Kidney epithelial cell (primary cell): ENCODE measurements at regions not wholly inside any gene's neighbourhood (a gene's known extent, or its start where the extent isn't known, plus 50 kb on each side); places are given as distances from the start of the nearest gene placed in this dataset.

Experiments
- DNase-seq: peaks from one replicate; pipeline ENCODE4 v3.0.0-alpha.2; 2010; ENCODE audit warnings: low read depth
- H3K27me3 ChIP-seq: 2 replicates; pipeline ENCODE4 v1.6.0; 2011; ENCODE audit warnings: low read length; ENCODE audit not compliant: control insufficient read depth, insufficient read depth
- H3K36me3 ChIP-seq: 2 replicates; pipeline ENCODE4 v1.5.1; 2011; ENCODE audit warnings: low read length; ENCODE audit not compliant: control insufficient read depth, insufficient read depth
- H3K4me3 ChIP-seq: 2 replicates; pipeline ENCODE4 v1.5.1; 2011; ENCODE audit warnings: low read depth, mild to moderate bottlenecking, control low read depth, low read length
- TF ChIP-seq, protein P1 (sequence below): IDR thresholded peaks from 2 replicates; pipeline ENCODE4 v1.5.1; 2011; ENCODE audit warnings: mild to moderate bottlenecking, moderate library complexity, low read length, control low read depth, inconsistent platforms; ENCODE audit not compliant: insufficient read depth, poor library complexity, severe bottlenecking

DNA sequence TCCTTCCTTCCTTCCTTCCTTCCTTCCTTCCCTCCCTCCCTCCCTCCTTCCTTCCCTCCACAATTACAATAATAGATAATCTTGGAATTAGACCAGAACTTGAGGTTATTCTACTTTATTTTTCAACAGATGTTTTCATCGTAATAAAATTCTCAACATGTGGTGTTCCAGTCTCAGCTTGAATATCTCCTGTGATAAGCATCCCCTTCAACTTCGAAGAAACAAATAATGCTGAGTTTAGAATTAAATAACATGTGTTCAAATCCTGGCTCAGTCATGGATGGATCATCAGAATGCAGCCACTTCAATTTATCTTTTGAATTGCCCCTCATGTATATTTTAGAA, 91.4 kb upstream of the PAPPA start:
- TF ChIP-seq, protein P1, sequence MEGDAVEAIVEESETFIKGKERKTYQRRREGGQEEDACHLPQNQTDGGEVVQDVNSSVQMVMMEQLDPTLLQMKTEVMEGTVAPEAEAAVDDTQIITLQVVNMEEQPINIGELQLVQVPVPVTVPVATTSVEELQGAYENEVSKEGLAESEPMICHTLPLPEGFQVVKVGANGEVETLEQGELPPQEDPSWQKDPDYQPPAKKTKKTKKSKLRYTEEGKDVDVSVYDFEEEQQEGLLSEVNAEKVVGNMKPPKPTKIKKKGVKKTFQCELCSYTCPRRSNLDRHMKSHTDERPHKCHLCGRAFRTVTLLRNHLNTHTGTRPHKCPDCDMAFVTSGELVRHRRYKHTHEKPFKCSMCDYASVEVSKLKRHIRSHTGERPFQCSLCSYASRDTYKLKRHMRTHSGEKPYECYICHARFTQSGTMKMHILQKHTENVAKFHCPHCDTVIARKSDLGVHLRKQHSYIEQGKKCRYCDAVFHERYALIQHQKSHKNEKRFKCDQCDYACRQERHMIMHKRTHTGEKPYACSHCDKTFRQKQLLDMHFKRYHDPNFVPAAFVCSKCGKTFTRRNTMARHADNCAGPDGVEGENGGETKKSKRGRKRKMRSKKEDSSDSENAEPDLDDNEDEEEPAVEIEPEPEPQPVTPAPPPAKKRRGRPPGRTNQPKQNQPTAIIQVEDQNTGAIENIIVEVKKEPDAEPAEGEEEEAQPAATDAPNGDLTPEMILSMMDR, result no peak
- Histone ChIP-seq H3K36me3 (no peaks in the 10 kb centered on the region), H3K27me3 (no peaks in the 10 kb centered on the region), H3K4me3 (no peak overlapping the region)
- no peak for DNase-seq

DNA sequence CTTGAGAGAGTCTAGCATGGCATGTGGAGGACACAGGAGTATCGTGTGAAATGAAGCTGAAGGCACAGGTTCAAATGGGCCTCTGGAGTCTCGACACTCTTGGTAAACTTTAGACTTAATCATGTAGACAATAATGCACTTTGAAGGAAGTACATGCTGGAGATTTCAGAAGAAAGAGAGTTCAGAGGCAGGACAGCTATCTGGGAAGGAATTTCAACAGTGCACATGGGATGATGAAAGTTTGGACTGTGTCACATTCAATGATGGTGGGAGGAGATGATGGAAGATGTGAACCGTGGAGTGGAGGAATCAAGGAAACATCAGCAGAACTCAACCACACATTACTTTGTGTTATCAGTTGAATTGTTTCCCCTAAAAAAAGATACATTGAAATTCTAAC, 88.6 kb upstream of the PAPPA start:
- no peak overlapping the region for H3K4me3 ChIP-seq
- no peak for DNase-seq
- H3K36me3 ChIP-seq, result no peaks in the 10 kb centered on the region
- TF ChIP-seq, protein P1, result no peak
- H3K27me3 ChIP-seq, result no peaks in the 10 kb centered on the region

DNA sequence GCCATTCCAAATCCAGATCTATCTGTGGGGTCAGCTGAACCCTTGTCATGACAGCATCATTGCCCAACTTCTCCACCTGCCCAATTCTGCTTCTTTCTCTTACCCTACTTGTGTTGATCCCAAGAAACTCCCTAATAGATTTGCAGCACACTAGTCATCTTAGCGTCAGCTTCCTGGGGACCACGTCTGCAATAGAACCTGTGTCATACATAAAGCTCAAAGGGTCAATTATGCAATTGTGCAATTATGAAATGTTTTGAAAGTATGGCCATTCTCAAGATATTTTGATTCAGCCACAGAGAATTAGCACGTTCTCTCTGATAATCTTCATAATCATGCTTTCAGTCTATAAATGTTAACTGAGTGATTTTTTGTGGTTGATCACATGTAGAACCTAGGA, 87.4 kb upstream of the PAPPA start:
- DNase-seq, result no peak
- Histone ChIP-seq H3K4me3 (no peak overlapping the region), H3K36me3 (no peaks in the 10 kb centered on the region), H3K27me3 (no peaks in the 10 kb centered on the region)
- TF ChIP-seq, protein P1, result no peak

DNA sequence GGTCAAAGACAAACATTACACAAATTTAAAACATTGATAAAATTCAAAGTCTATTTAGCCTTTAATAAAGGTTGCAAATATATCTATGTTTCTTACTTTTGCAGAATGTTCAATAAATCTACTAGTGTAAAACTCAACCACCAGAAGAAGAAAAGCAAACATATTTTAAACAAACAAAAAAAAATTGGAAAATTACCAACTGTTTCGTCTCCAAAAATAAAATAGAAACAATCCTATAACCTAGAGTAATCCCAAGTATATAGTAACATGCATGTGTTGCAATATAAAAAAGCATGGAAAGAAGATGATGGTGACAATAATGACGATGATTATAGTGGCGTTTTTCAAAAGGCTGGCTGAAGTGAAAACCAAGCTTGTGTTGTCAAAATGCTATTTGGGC, 86.0 kb upstream of the PAPPA start:
- Histone ChIP-seq H3K4me3 (no peak overlapping the region), H3K27me3 (no peaks in the 10 kb centered on the region), H3K36me3 (no peaks in the 10 kb centered on the region)
- TF ChIP-seq, protein P1, result no peak
- no peak for DNase-seq

DNA sequence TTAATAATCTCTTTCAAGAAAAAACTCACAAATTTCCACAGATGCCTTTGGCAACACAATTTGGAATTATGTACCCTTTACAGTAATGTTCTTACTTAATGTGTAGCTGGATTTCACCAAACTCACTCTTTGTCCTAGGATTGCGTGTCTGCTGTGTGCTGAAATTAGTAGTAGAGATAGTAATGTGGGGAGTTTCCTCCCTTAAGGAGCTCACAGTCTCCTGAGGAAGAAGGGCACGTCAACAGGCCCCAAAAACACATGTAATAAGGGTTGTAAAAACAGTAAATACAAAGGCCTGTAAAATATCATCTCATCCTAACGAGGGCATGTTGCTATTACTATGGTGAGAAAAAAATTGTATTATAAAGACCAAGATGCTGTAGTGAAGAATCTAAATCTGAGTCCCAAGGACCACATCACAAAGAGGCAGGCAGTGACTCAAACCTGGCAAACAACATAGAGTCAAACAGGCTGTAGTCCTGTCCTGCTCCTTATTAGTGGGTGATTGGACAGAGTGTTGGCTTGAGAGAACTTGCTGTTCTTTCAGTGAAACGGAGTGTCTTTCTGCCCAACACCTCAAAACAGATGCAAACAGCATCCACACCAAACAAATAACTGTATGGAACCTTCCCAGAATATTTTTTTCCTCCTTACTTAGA, 83.2 kb upstream of the PAPPA start:
- TF ChIP-seq, protein P1, result no peak
- H3K27me3 ChIP-seq, result no peaks in the 10 kb centered on the region
- no peak overlapping the region for H3K4me3 ChIP-seq
- no peak for DNase-seq
- no peaks in the 10 kb centered on the region for H3K36me3 ChIP-seq

DNA sequence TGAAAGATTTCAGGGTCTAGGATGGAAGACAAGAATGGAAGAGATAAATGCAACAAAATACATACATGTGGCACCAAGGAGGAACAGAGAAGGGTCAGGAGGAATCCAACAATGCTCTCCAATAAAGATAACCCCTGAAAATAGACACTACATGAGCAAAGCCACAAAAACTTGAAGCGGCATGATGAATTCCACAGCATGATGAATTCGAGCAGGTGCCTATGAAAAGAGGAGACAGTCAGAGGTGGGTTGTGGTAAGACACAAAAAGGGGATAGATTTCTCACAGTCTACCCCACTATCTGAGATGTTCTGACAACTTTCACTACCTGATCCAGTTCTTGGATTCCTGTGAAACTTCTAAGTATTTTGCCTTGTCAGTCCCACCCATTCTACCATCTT, 81.5 kb upstream of the PAPPA start:
- Histone ChIP-seq H3K27me3 (no peaks in the 10 kb centered on the region), H3K4me3 (no peak overlapping the region), H3K36me3 (no peaks in the 10 kb centered on the region)
- DNase-seq, result no peak
- TF ChIP-seq, protein P1, result no peak
